ENCODE measurements at regions not wholly inside any gene's neighbourhood (a gene's known extent, or its start where the extent isn't known, plus 50 kb on each side); places are given as distances from the start of the nearest gene placed in this dataset.

- DNase-seq, result no peak
- Histone ChIP-seq H2AK5ac (ENCODE audit: low read depth, low read length) (peak overlapping the region; percentile 90), H2AFZ (replicated peaks; ENCODE audit: low read length, poor library complexity) (peak overlapping the region; percentile 61), H2BK120ac (ENCODE audit: low read depth, low read length) (peak overlapping the region; percentile 97), H3K23ac (ENCODE audit: low read depth, low read length) (no peak overlapping the region; the same call in 1 of the 2 replicates), H3K9me1 (ENCODE audit: insufficient read depth, low read length) (peaks cover 34% of the 10 kb centered on the region), H4K20me1 (ENCODE audit: insufficient read depth, low read length) (0 out of 2 replicates have a peak, but pooled peaks cover 3% of the 10 kb centered on the region), H3K4me3 (ENCODE audit: insufficient read depth, low read depth, low read length) (no peak overlapping the region), H4K8ac (ENCODE audit: low read depth in 2 of 2, low read length in 2 of 2) (peak overlapping the region; percentile 83 to 86; a peak in 3 of 4 replicates), H3K14ac (replicated peaks; ENCODE audit: low read depth, low read length) (peak overlapping the region; percentile 67; the same call in 1 of the 2 replicates), H3K36me3 (ENCODE audit: control insufficient read depth, insufficient read depth, low read length) (no peaks in the 10 kb centered on the region), H3K27me3 (ENCODE audit: control insufficient read depth, insufficient read depth, low read length) (no peaks in the 10 kb centered on the region), H4K91ac (ENCODE audit: insufficient read depth, low read depth, low read length) (peak overlapping the region; percentile 98), H2AK9ac (replicated peaks; ENCODE audit: low read depth, low read length, poor library complexity) (no peak overlapping the region), H3K9ac (ENCODE audit: low read depth, low read length) (no peak overlapping the region; the same call in 1 of the 2 replicates), H3K79me1 (ENCODE audit: low read depth in 1 of 2, low read length in 2 of 2) (no peaks in the 10 kb centered on the region), H3K27ac (ENCODE audit: insufficient read depth, low read length) (peak overlapping the region; percentile 58; the same call in 1 of the 2 replicates), H3K56ac (ENCODE audit: extremely low read depth, insufficient read depth, low read length) (no peak overlapping the region), H3K4ac (ENCODE audit: low read depth, low read length) (peak overlapping the region; percentile 98), H3K9me3 (ENCODE audit: control insufficient read depth, insufficient read depth, low read length) (no peaks in the 10 kb centered on the region), H4K5ac (ENCODE audit: low read depth, low read length) (peak overlapping the region; percentile 25), H2BK15ac (ENCODE audit: low read depth, low read length) (peak overlapping the region; percentile 97; the same call in 2 of the 3 replicates), H3K4me2 (ENCODE audit: low read depth, low read length) (no peak overlapping the region), H3K4me1 (ENCODE audit: control insufficient read depth, insufficient read depth, low read length) (peaks cover 49% of the 10 kb centered on the region), H2BK5ac (ENCODE audit: low read depth, low read length, poor library complexity, severe bottlenecking) (peak overlapping the region; percentile 49), H2BK20ac (ENCODE audit: low read depth, low read length) (peak overlapping the region; percentile 99), H3K18ac (ENCODE audit: low read depth, low read length) (peak overlapping the region; percentile 64)
- ChIA-PET POLR2A (ENCODE audit: unreplicated experiment) (no interaction called here), CTCF (no interaction called here)
- WGBS, 2 experiments (ENCODE audit: extremely low coverage in 2 of 2, insufficient read length in 1 of 2), result 57% methylated on average over 1 of the region's 5 CpGs; no CpG with 5 or more reads in 1 of the 2 experiments
- intact Hi-C loops (cut with micrococcal nuclease) (loop anchor here (5.0 to 10.0 kb wide), 3 partner anchors 128 to 560 kb away; no protein-coding TSS in a partner anchor), in situ Hi-C loops (cut with MboI; ENCODE audit: low sequenced_read_pairs) (no loop called here), dilution Hi-C loops (cut with HindIII; ENCODE audit: low sequenced_read_pairs, unreplicated experiment) (no loop called here)
- ATAC-seq (ENCODE audit: low read depth), result no peak
- no peak for TF ChIP-seq RCOR1 (IDR thresholded peaks at IDR 0.05; ENCODE audit: insufficient replicate concordance, low read length)
- no peak for TF ChIP-seq RFX5 (IDR thresholded peaks at IDR 0.05; ENCODE audit: low read depth, low read length)
- no peak for TF ChIP-seq CHD1 (IDR thresholded peaks at IDR 0.05; ENCODE audit: low read depth, low read length)
- TF ChIP-seq USF2 (IDR thresholded peaks at IDR 0.05; ENCODE audit: low read depth, low read length), result no peak
- TF ChIP-seq ELK1 (IDR thresholded peaks at IDR 0.05; ENCODE audit: borderline replicate concordance, low read depth, low read length), result no peak
- TF ChIP-seq BHLHE40 (IDR thresholded peaks at IDR 0.05; ENCODE audit: low read depth, low read length), result no peak
- TF ChIP-seq SMC3 (IDR thresholded peaks at IDR 0.05; ENCODE audit: low read depth, low read length), result no peak
- no peak for TF ChIP-seq MXI1 (IDR thresholded peaks at IDR 0.05; ENCODE audit: borderline replicate concordance, low read depth, low read length)
- TF ChIP-seq FOS (IDR thresholded peaks at IDR 0.05; ENCODE audit: low read depth, low read length), result no peak
- TF ChIP-seq RAD21 (IDR thresholded peaks at IDR 0.05; ENCODE audit: low read length), result no peak
- TF ChIP-seq MAZ (IDR thresholded peaks at IDR 0.05; ENCODE audit: borderline replicate concordance, low read depth, low read length), result no peak
- TF ChIP-seq POLR2A (IDR thresholded peaks at IDR 0.05; ENCODE audit: low read depth, low read length), result no peak
- no peak for TF ChIP-seq NFE2L2 (IDR thresholded peaks at IDR 0.05; ENCODE audit: low read depth, low read length)
- no TSS peak for BruUV-seq (replicated peaks)
These were observed 231.6 kb upstream of the CDH5 start for GRCh38 chr16:66134875-66135274.
